SK-N-SH treated with all-trans-retinoic acid at 6 μM for 48 hours (cell line): ENCODE measurements at regions not wholly inside any gene's neighbourhood (a gene's known extent, or its start where the extent isn't known, plus 50 kb on each side); places are given as distances from the start of the nearest gene placed in this dataset.

Experiments used
- ATAC-seq: fragments of 200-7000 bp; cut with Tn5 transposase; 3 replicates; pipeline ENCODE4 v1.9.1; 2020; ENCODE audit warnings: mild to moderate bottlenecking, moderate library complexity
- CREB5 ChIP-seq: fragments of 250-450 bp; sonication (Bioruptor Pico); IDR thresholded peaks from 2 replicates; pipeline ENCODE4 v1.5.1; 2020; ENCODE audit warnings: low read depth, mild to moderate bottlenecking, moderate library complexity
- CSDC2 ChIP-seq: fragments of 250-450 bp; sonication (Bioruptor Pico); IDR thresholded peaks from 2 replicates; pipeline ENCODE4 v1.5.0; 2020; ENCODE audit warnings: mild to moderate bottlenecking, moderate library complexity
- CSRNP3 ChIP-seq: fragments of 250-450 bp; sonication (Bioruptor Pico); IDR thresholded peaks from 2 replicates; pipeline ENCODE4 v1.5.1; 2021; ENCODE audit warnings: mild to moderate bottlenecking, moderate library complexity
- ESRRG ChIP-seq: fragments of 250-450 bp; sonication (Bioruptor Pico); IDR thresholded peaks from 2 replicates; pipeline ENCODE4 v1.6.1; 2021; ENCODE audit warnings: mild to moderate bottlenecking
- GLIS3 ChIP-seq: fragments of 250-450 bp; sonication (Bioruptor Pico); IDR thresholded peaks from 2 replicates; pipeline ENCODE4 v1.5.0; 2020; ENCODE audit warnings: mild to moderate bottlenecking, moderate library complexity
- OSR1 ChIP-seq: fragments of 250-450 bp; sonication (Bioruptor Pico); IDR thresholded peaks from 2 replicates; pipeline ENCODE4 v1.8.0; 2022; ENCODE audit warnings: moderate library complexity, mild to moderate bottlenecking, inconsistent platforms
- PATZ1 ChIP-seq: fragments of 250-450 bp; sonication (Bioruptor Pico); IDR thresholded peaks from 2 replicates; pipeline ENCODE4 v1.8.0; 2020; ENCODE audit warnings: mild to moderate bottlenecking, moderate library complexity, borderline replicate concordance
- POU6F1 ChIP-seq: fragments of 250-450 bp; sonication (Bioruptor Pico); IDR thresholded peaks from 2 replicates; pipeline ENCODE4 v1.8.0; 2021; ENCODE audit warnings: low read depth, mild to moderate bottlenecking, moderate library complexity, borderline replicate concordance
- PPARA ChIP-seq: fragments of 250-450 bp; sonication (Bioruptor Pico); IDR thresholded peaks from 2 replicates; pipeline ENCODE4 v1.5.0; 2020; ENCODE audit warnings: mild to moderate bottlenecking, borderline replicate concordance
- RARB ChIP-seq: fragments of 250-450 bp; sonication (Bioruptor Pico); IDR thresholded peaks from 2 replicates; pipeline ENCODE4 v1.8.0; 2021; ENCODE audit warnings: mild to moderate bottlenecking, moderate library complexity
- SNAI2 ChIP-seq: fragments of 250-450 bp; sonication (Bioruptor Pico); IDR thresholded peaks from 2 replicates; pipeline ENCODE4 v1.5.0; 2020; ENCODE audit warnings: mild to moderate bottlenecking, moderate library complexity
- TCF4 ChIP-seq: fragments of 250-450 bp; sonication (Bioruptor Pico); IDR thresholded peaks from 2 replicates; pipeline ENCODE4 v1.8.0; 2021; ENCODE audit warnings: mild to moderate bottlenecking, moderate library complexity, borderline replicate concordance
- TSHZ2 ChIP-seq: fragments of 250-450 bp; sonication (Bioruptor Pico); IDR thresholded peaks from 2 replicates; pipeline ENCODE4 v1.5.0; 2020; ENCODE audit warnings: mild to moderate bottlenecking, moderate library complexity
- ZC3H10 ChIP-seq: fragments of 250-450 bp; sonication (Bioruptor Pico); IDR thresholded peaks from 2 replicates; pipeline ENCODE4 v1.5.1; 2021; ENCODE audit warnings: mild to moderate bottlenecking, moderate library complexity
- ZFP3 ChIP-seq: fragments of 250-450 bp; sonication (Bioruptor Pico); IDR thresholded peaks from 2 replicates; pipeline ENCODE4 v1.5.0; 2020; ENCODE audit warnings: mild to moderate bottlenecking, moderate library complexity
- ZFP30 ChIP-seq: fragments of 450-650 bp; formaldehyde crosslinking; IDR thresholded peaks from 2 replicates; pipeline ENCODE4 v1.5.0; 2022; ENCODE audit warnings: mild to moderate bottlenecking, moderate library complexity
- ZNF565 ChIP-seq: fragments of 450-650 bp; formaldehyde crosslinking; conservative IDR thresholded peaks from 2 replicates; pipeline ENCODE4 v1.5.0; 2020; ENCODE audit warnings: low read depth, mild to moderate bottlenecking, moderate library complexity
- ZNF70 ChIP-seq: fragments of 450-650 bp; formaldehyde crosslinking; IDR thresholded peaks from 2 replicates; pipeline ENCODE4 v1.5.0; 2020; ENCODE audit warnings: mild to moderate bottlenecking, moderate library complexity
- ZNF8 ChIP-seq: fragments of 450-650 bp; formaldehyde crosslinking; IDR thresholded peaks from 2 replicates; pipeline ENCODE4 v1.5.0; 2020; ENCODE audit warnings: mild to moderate bottlenecking, moderate library complexity

GRCh38 chr7:25396668-25397067 is 168.4 kb upstream of the NPVF start:
- no peak for TF ChIP-seq PPARA (CRISPR knock-in tag)
- no peak for TF ChIP-seq ESRRG
- no peak for TF ChIP-seq ZNF70 (CRISPR knock-in tag)
- TF ChIP-seq PATZ1 (CRISPR knock-in tag), result no peak
- TF ChIP-seq GLIS3 (CRISPR knock-in tag), result no peak
- no peak for TF ChIP-seq RARB
- no peak for TF ChIP-seq OSR1 (CRISPR knock-in tag)
- TF ChIP-seq SNAI2 (CRISPR knock-in tag), result no peak
- TF ChIP-seq, all 23 proteins: peak for 0
- no peak for ATAC-seq

- TF ChIP-seq TSHZ2 (CRISPR knock-in tag) (no peak), CREB5 (CRISPR knock-in tag) (no peak), TCF4 (CRISPR knock-in tag) (no peak), CSRNP3 (CRISPR knock-in tag) (no peak), OSR1 (CRISPR knock-in tag) (no peak), ZC3H10 (CRISPR knock-in tag) (no peak), ESRRG (no peak), CSDC2 (CRISPR knock-in tag) (no peak), ZNF8 (CRISPR knock-in tag) (no peak), PATZ1 (CRISPR knock-in tag) (no peak), ZFP3 (CRISPR knock-in tag) (no peak), POU6F1 (CRISPR knock-in tag) (no peak), PPARA (CRISPR knock-in tag) (no peak)
- no peak for ATAC-seq
Measured at GRCh38 chr7:25398418-25398817, 170.1 kb upstream of the NPVF start.

- TF ChIP-seq ZNF565 (CRISPR knock-in tag) (no peak), TCF4 (CRISPR knock-in tag) (peak; percentile 67), ZFP30 (no peak), ESRRG (no peak)
- peak; percentile 42; the same call in 1 of the 3 replicates for ATAC-seq
Measured at GRCh38 chr7:25399000-25399750, 170.9 kb upstream of the NPVF start.
